NCI-H1930 (cell line): ENCODE measurements at regions not wholly inside any gene's neighbourhood (a gene's known extent, or its start where the extent isn't known, plus 50 kb on each side); places are given as distances from the start of the nearest gene placed in this dataset.
"Not testable (repeated sequence)": the region's sequence is repeated elsewhere in the genome, so short reads cannot be mapped to it uniquely, and the experiment has no call there.

Experiments
- DNase-seq, 2 experiments: peaks; one replicate each; lab custom pipeline; 2025; lab: John Stamatoyannopoulos, UW

DNA sequence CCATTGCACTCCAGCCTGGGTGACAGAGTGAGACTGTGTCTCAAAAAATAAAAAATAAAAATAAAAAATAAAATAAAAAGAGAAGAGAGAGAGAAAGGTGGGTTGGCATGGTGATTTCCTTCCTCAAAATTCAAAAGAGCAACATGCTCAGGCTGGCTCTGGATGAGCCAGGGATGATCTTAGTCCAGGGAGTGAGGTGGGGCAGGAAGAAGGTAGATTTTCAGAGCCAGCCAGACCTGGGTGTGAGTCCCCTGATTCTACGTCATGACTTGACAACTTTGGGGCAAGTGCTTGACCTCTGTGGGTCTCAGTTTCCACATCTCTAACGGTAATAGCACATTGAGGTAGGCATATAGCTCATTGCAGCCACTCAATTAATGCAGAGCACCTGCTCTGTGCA lies 109.4 kb upstream of the CTBP2 start:
- DNase-seq: no peak

- no peak for DNase-seq
Observed at GRCh38 chr10:125266966-125267365, 106.6 kb upstream of the CTBP2 start.

- no peak for DNase-seq
Observed at GRCh38 chr10:125266541-125266940, 106.2 kb upstream of the CTBP2 start.

DNA sequence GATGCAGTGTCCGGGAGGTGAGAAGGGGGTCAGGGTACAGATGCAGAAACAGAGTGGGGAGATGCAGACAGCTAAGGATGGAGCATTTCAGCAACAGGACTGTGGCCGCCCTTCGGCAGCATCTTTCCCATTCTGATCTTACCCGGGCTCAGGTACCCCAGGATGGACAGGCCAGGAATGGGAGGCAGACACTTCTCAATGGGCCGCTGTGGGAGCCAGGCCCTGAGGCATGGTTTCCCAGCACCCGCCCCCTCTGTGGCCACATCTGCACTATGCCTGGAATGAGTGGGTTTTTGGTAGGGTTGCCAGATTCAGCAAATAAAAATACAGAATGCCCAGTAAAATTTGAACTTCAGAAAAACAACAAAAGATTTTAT lies 105.2 kb upstream of the CTBP2 start:
- DNase-seq: no peak

DNA sequence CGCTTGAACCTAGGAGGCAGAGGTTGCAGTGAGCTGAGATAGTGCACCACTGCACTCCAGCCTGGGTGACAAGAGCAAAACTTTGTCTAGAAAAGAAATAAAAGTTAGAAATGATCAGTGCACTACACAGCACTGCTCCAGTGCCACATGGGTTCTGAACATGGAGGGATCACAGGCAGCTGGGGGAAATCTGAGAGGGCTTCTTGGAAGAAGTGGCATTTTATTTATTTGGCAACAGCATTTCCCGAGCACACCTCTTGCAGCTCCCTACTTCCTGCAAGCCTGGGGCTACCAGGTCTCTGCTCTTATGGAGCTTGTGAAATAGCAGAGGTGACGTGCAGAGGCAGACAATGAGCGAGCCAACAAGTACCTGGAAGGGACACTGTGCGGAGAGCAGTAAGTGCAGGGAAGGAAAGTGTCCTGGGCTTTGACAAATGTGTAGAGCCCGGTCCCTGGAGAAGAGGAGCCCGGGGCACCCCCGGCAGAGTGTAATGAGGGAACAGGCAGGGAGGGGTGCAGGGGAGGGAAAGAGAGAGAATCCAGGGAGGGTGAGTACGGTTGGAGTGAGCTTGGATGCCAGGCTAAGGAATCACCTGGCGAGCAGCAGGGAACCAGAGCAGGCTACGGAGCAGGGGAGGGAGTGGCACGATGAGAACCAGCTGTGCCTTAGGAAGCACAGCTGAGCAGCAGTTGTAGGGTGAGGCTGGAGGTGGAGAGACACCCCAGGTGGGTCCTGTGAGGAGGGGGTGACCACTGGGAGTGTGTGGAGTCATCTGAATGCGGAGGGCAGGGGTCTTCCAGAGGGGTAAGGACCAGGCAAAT lies 104.6 kb upstream of the CTBP2 start:
- no peak for DNase-seq

DNA sequence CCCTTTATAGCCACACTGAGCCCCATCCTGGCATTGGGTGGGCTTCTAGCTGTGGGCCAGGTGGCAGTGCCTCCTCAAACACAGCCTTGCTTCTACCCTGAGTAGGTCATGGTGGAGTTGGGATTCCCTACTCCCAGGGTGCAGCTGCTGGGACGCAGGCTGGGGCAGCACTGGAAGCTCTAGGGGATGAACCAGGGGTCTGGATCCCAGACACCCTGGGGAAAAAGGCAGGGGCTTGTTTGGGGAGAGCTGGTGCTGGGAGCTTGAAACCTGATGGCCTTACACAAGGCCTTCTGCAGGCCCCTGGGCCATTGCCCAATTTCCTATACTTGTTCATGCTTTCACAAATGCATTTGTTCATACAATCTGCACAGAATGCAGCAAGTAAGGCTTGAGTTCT lies 103.7 kb upstream of the CTBP2 start:
- no peak for DNase-seq

DNA sequence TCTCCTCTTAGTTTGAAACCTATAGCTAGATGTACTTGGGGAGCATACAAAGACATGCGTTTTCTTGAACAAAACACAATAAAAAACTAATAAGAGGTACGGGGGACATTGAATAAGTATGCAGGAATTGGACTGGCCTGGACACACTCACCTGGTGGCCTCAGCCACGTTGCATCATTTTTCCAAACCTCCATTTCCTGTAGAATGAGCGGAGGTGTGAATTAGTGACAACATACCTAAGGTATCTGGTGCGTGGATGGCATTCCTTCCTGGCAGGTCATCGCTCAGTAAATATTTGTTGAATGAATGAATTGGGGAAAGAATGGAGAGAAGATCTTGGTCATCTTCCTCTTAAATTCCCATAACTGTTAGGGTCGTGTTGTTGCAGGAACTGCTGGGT lies 103.2 kb upstream of the CTBP2 start:
- no peak for DNase-seq

DNA sequence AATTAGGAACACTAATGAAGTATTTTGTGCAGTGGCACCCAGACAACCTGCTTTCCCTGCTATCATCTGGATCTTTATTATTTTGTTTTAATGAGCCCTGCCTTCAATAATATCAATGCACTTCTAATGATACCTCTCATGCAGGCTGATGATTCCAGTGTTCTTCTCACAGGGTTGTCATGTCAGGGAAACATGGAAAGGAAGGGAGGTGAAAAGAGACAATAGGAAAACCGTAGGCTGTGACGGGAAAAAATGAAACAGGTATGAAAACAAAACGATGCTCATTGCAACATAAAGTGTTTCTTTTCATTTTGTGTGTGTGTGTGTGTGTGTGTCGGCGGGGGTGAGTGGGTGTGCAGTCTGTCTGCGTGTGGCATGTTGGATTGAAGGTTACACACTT lies 102.6 kb upstream of the CTBP2 start:
- no peak for DNase-seq

DNA sequence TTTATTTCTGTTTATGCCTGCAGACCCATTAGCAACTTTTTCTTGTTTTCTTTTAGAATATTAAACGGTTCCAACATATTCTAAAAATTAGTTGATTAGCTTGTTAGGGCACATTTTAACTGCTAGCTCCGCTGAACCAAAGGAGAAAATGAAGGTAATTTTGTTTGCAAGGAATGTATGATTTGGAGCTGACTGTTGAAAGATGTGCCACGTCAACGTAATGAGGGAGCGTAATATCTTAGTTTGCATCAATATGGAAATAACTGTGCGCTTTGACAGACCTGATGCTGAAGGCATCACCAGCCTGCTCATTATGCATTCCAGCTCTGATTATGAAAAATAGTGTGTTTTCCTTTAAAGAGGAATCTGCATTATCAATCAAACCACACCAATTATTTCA lies 102.0 kb upstream of the CTBP2 start:
- no peak for DNase-seq

DNA sequence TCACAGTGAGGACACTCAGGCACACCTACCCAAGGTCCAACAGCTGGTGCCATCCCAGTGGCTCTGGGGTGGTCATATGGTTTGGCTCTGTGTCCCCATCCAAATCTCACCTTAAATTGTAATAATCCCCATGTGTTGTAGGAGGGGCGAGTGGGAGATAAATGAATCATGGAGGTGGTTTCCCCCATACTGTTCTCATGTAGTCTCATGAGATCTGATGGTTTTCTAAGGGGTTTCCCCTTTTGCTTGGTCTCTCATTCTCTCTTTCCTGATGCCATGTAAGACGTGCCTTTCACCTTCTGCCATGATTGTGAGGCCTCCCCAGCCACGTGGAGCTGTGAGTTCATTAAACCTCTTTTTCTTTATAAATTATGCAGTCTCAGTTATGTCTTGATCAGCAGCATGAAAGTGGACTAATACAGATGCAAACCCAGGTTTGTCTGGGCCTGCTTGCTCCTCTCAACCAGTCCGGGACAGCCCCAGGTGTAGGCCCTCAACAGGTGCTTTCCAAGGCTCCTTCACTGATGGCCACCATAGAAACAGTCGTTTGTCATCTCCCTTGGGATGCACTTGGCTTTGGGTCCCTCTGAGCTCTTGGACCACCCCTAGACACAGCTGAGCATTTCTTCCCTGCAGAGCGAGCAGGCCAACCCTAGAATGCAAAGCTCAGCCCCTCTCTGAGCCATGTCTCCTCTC lies 101.3 kb upstream of the CTBP2 start:
- no peak for DNase-seq

DNA sequence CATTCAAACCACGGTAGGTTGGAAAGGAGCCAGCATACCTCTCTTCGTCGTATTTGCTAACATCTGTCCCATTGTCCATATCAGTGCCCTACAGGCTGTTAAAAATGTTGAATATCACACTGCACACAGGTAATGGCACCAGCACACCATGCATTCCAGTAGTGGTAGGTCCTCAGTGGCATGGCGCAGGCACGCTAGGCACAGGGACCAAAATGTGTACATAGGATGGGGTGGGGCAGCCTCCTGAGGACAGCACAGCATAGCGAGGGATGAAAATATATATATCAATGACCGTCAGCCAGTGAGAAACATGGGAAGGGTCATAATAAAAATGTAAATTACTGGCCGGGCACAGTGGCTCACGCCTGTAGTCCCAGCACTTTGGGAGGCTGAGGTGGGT lies 99.9 kb upstream of the CTBP2 start:
- no peak for DNase-seq

- no peak for DNase-seq
Observed at GRCh38 chr10:125259651-125260050, 99.3 kb upstream of the CTBP2 start.

GRCh38 chr10:125258676-125259075 lies 98.3 kb upstream of the CTBP2 start:
- no peak for DNase-seq

- DNase-seq: no peak
Observed at GRCh38 chr10:125257521-125258108, 97.3 kb upstream of the CTBP2 start.

DNA sequence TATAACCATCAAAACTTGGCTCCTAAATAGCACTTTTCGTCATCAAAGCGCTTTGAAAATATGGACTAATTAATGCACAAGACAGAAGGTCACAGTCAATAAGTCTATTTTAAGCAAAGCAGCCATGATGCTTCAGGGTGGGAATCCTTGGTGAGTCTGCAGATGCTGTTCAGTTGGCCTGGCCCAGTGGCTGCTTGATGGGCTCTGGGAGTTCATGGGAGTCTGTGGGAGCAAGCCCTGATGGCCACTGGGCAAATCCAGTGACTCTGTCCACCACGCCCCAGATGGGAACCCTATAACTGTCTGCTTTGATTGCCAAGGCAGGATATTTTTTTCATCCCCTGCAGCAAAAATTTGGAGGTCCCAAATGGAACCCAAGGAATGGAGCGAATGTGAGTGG lies 95.7 kb upstream of the CTBP2 start:
- DNase-seq: no peak

DNA sequence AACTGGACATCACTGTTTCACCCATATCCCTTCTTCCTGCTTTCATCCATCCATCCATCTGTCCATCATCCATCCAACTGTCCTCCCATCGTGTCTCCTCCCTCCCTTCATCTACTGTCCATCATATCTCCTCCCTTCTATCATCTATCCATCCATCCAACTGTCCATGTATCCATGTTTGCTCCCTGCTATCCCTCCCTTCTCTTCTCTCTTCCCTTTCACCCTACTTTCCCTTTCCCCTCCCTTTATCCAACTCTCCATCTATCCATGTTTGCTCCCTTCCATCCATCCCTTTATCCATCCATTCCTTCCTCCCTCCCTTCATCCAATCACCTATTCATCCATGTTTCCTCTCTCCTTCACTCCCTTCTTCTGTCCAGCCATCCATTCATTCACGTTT lies 92.6 kb upstream of the CTBP2 start:
- no peak for DNase-seq

DNA sequence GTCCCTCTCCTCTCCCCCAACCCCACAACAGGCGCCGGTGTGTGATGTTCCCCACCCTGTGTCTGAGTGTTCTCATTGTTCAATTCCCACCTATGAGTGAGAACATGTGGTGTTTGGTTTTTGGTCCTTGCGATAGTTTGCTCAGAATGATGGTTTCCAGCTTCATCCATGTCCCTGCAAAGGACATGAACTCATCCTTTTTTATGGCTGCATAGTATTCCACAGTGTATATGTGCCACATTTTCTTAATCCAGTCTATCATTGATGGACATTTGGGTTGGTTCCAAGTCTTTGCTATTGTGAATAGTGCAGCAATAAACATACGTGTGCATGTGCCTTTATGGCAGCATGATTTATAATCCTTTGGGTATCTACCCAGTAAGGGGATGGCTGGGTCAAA lies 90.5 kb upstream of the CTBP2 start:
- not testable (repeated sequence) for DNase-seq

- no peak for DNase-seq
Observed at GRCh38 chr10:125249948-125250347, 89.6 kb upstream of the CTBP2 start.

DNA sequence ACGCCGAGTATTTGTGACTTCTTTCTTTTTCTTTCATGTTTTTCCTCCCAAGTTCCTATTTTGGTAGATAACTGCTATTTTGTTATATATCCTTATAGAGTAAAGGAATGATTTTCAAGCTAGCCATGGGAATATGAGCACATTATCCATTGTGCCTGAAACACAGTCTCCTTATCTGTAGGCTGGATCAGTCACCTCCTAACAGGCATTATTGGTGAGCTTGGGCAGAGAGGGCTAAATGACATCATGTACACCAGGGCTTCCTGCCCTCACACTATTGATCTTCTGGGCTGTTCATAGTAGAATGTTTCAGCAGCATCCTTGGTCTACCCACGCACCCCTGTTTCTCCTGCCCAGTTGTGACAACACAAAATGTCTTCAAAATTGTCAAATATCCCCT lies 88.1 kb upstream of the CTBP2 start:
- no peak for DNase-seq

DNA sequence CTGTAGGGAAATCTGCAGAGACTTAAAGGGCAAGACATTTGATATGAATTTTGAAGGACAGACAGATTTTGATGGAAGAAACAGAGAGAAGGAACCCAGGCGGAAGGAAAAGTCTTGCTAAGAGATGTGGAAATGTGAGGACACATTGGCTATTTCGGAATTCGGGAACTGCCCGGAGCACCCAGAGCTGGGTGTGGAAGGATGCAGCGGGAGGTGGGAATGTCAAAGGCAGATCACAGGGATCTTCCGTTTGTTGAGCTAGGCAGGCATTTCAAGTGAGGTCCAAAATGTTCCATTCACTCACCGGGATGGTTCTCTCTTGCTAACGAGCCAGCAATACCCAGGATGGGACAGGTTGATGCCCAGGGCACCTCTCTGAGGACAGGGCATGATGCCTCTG lies 87.2 kb upstream of the CTBP2 start:
- no peak for DNase-seq

GRCh38 chr10:125243532-125244253 lies 83.3 kb upstream of the CTBP2 start:
- DNase-seq: no peak

GRCh38 chr10:125238682-125239081 lies 78.3 kb upstream of the CTBP2 start:
- DNase-seq: no peak

DNA sequence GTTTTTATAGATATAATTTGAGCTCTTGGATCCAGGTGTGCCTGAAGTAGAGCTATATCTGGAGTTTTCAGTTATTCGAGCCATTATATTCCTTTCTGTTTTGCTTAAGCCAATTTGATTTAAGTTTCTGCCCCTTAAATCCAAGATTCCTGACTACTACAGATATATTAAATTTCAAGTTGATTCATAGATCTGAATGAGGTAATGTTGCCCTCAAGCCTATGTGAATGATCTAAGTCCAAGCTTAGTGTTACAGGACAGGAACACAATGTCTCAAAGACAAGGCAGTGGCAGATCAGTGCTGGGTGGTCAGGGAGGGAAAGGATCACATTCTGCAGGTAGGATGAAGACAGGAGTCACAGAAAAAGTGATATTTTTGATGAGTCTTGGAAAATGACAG lies 75.7 kb upstream of the CTBP2 start:
- DNase-seq: no peak
